ENCODE measurements at regions not wholly inside any gene's neighbourhood (a gene's known extent, or its start where the extent isn't known, plus 50 kb on each side); places are given as distances from the start of the nearest gene placed in this dataset.

- Histone ChIP-seq H3K4me3 (no peak overlapping the region), H3K9me3 (no peaks in the 10 kb centered on the region), H3K4me1 (peaks cover 0 to 14% (median 5%) of the 10 kb centered on the region in 4 donors), H3K27ac (no peak overlapping the region), H3K27me3 (no peaks in the 10 kb centered on the region), H3K36me3 (no peaks in the 10 kb centered on the region)
- TF ChIP-seq CTCF (IDR thresholded peaks at IDR 0.05) = no peak
- DNase-seq = no peak
- intact Hi-C loops (cut with DNase I; ENCODE audit: low total_unique reads) = no loop called here
Observed at GRCh38 chr12:20268121-20268732, 100.1 kb upstream of the PDE3A start.

GRCh38 chr12:20268771-20269170 is 99.6 kb upstream of the PDE3A start:
- peaks cover 0 to 19% (median 7%) of the 10 kb centered on the region in 4 donors for H3K4me1 ChIP-seq
- no peaks in the 10 kb centered on the region for H3K27me3 ChIP-seq
- no peak for TF ChIP-seq CTCF (IDR thresholded peaks at IDR 0.05)
- no peaks in the 10 kb centered on the region for H3K36me3 ChIP-seq
- intact Hi-C loops (cut with DNase I; ENCODE audit: low total_unique reads) = no loop called here
- no peak for DNase-seq
- no peak overlapping the region for H3K27ac ChIP-seq
- H3K4me3 ChIP-seq = no peak overlapping the region
- no peaks in the 10 kb centered on the region for H3K9me3 ChIP-seq

GRCh38 chr12:20269337-20270067 is 98.8 kb upstream of the PDE3A start:
- H3K4me1 ChIP-seq = peaks cover 0 to 24% (median 7%) of the 10 kb centered on the region in 4 donors
- H3K27ac ChIP-seq = no peak overlapping the region
- H3K9me3 ChIP-seq = no peaks in the 10 kb centered on the region
- no peak for TF ChIP-seq CTCF (IDR thresholded peaks at IDR 0.05)
- no peak for DNase-seq
- H3K36me3 ChIP-seq = no peaks in the 10 kb centered on the region
- H3K27me3 ChIP-seq = no peaks in the 10 kb centered on the region
- no peak overlapping the region for H3K4me3 ChIP-seq
- intact Hi-C loops (cut with DNase I; ENCODE audit: low total_unique reads) = no loop called here

- no peaks in the 10 kb centered on the region for H3K36me3 ChIP-seq
- H3K9me3 ChIP-seq = no peaks in the 10 kb centered on the region
- no peak for DNase-seq
- no peak overlapping the region for H3K4me3 ChIP-seq
- no peak overlapping the region for H3K27ac ChIP-seq
- peaks cover 0 to 24% (median 7%) of the 10 kb centered on the region in 4 donors for H3K4me1 ChIP-seq
- H3K27me3 ChIP-seq = no peaks in the 10 kb centered on the region
- intact Hi-C loops (cut with DNase I; ENCODE audit: low total_unique reads) = no loop called here
- no peak for TF ChIP-seq CTCF (IDR thresholded peaks at IDR 0.05)
Observed at GRCh38 chr12:20270557-20270956, 97.8 kb upstream of the PDE3A start.

- Histone ChIP-seq H3K36me3 (no peaks in the 10 kb centered on the region), H3K4me1 (peaks cover 0 to 24% (median 7%) of the 10 kb centered on the region in 4 donors), H3K27ac (peak overlapping the region in 1 of 2 donors; percentile 19), H3K9me3 (no peaks in the 10 kb centered on the region), H3K27me3 (no peaks in the 10 kb centered on the region), H3K4me3 (no peak overlapping the region)
- TF ChIP-seq CTCF (IDR thresholded peaks at IDR 0.05) = no peak
- intact Hi-C loops (cut with DNase I; ENCODE audit: low total_unique reads) = no loop called here
- no peak for DNase-seq
Observed at GRCh38 chr12:20272161-20272560, 96.2 kb upstream of the PDE3A start.
